CD4-positive, alpha-beta T cell treated with Interleukin-10 for 1 hour (primary cell): ENCODE measurements at regions not wholly inside any gene's neighbourhood (a gene's known extent, or its start where the extent isn't known, plus 50 kb on each side); places are given as distances from the start of the nearest gene placed in this dataset.
"Not testable (repeated sequence)": the region's sequence is repeated elsewhere in the genome, so short reads cannot be mapped to it uniquely, and the experiment has no call there.

Experiments used
- DNase-seq: peaks from one replicate; pipeline ENCODE4 v3.0.0-alpha.2; 2020

- DNase-seq = no peak
Observed at GRCh38 chr6:165001502-165002157, 307.8 kb downstream of the C6orf118 start.

GRCh38 chr6:164998297-164998696 lies 311.1 kb downstream of the C6orf118 start:
- no peak for DNase-seq

- DNase-seq = no peak
Observed at GRCh38 chr6:164996838-164997237, 312.6 kb downstream of the C6orf118 start.

DNA sequence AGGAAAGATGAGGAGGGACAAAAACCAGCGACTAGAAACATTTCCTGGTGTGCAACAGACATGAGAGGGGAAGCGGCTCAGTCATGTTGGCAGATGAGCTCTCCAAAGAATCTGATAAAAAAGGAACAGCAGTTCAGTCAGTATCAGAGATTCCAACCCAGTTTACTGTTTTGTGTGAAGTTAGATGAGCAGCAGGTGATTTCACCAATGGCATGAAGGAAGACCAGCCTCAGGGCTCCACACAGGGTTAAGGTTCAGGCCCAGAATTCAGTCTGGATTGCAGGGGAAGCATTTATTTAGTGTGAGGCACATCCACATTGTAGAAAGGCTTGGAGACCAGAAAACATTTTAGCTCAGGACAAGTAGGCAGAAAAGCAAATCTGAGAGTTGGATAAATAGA lies 317.8 kb downstream of the C6orf118 start:
- DNase-seq = no peak

DNA sequence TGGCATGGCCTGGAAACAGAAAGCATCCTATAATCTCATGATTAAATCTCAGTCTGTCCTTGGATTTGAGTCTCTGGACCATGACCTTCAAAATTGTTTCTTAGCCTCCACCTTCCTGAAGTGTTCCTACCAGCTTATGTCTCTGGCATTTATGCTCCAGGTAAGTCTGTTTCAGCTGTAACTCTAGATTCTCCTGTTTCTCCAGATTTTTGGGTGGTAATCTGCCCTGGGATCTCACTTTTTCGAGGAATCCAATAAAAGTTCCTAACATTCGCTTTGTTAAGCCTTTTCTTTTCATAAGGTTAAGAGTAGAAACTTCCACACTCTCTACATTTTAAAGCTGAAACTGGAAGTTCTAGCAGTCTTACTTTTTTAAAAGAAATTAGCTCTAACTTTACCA lies 318.5 kb downstream of the C6orf118 start:
- no peak for DNase-seq

GRCh38 chr6:164982389-164982788 lies 327.0 kb downstream of the C6orf118 start:
- DNase-seq = no peak

DNA sequence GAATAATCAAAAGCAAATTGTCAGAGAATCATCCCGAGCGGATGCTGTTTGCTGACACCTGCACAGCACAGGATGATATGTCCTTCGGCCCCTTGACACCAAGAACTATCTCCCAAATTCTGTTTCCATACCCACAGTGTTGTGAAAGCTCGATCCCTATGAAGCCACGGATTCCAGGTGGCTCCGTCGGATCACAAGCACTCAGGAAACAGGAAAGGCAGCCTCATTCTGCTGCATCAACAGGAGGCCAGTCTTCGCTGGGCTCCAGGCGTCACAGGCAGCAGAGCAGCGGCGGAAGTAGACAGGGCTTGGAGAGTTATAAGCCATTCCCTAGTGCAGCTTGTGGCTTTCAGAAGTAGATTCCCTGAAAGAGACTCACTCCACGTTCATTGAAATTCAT lies 342.3 kb downstream of the C6orf118 start:
- no peak for DNase-seq

- DNase-seq = no peak
Observed at GRCh38 chr6:164962805-164963204, 346.6 kb downstream of the C6orf118 start.

DNA sequence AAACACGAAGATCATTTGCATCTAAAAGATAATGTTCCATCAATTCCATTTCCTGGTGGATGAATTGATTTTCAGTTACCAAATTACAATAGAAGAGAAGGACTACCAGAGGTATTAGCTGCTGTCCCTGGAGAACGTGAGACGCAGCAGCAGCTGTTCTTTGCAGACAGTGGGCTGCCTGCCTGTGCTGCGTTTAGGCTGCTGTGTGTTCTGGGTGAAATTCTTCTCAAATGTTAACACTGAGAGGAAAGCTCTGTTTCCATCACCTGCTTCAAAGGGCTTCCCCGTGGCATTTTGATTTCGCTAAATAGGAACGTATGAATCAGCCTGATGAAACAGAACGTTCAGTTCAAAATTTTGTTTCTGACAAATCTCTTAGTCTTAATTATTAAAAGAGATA lies 362.2 kb downstream of the C6orf118 start:
- no peak for DNase-seq

- no peak for DNase-seq
Observed at GRCh38 chr6:164942271-164942670, 367.1 kb downstream of the C6orf118 start.

GRCh38 chr6:164933238-164933794 lies 376.1 kb downstream of the C6orf118 start:
- DNase-seq = not testable (repeated sequence)

- no peak for DNase-seq
Observed at GRCh38 chr6:164929408-164929977, 379.9 kb downstream of the C6orf118 start.

- DNase-seq = no peak
Observed at GRCh38 chr6:164928728-164929407, 380.5 kb downstream of the C6orf118 start.

DNA sequence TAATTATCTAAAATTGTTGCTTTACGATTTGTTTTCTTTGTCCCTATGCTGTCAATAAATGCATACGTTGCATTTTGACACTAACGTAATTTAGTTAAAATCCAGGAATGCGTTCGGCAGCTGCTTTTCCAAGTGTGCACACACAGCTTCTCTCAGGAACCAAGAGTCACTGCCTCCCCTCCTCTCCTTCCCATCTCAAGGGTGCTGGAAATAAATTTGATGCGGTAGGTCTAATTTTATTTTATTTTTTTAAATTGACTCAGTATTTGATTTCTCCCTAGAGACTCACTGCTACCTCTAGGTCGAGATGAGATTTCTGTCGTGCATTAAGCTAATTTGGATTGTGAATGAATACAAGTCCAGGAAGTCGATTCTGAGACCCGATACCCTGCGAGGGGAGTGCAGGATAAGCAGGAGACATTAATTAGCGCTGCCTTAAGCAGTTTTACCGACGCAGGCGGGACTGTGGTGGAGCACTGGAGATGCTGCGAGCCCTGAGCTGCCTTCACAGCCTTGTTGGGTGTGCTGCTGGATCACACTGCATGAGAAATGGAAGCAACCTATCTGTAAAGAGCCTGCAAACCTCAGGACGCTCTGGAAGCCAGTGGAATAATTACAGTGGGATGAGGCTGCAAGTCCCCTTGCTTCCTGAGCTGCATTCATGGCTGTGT lies 381.2 kb downstream of the C6orf118 start:
- no peak for DNase-seq

DNA sequence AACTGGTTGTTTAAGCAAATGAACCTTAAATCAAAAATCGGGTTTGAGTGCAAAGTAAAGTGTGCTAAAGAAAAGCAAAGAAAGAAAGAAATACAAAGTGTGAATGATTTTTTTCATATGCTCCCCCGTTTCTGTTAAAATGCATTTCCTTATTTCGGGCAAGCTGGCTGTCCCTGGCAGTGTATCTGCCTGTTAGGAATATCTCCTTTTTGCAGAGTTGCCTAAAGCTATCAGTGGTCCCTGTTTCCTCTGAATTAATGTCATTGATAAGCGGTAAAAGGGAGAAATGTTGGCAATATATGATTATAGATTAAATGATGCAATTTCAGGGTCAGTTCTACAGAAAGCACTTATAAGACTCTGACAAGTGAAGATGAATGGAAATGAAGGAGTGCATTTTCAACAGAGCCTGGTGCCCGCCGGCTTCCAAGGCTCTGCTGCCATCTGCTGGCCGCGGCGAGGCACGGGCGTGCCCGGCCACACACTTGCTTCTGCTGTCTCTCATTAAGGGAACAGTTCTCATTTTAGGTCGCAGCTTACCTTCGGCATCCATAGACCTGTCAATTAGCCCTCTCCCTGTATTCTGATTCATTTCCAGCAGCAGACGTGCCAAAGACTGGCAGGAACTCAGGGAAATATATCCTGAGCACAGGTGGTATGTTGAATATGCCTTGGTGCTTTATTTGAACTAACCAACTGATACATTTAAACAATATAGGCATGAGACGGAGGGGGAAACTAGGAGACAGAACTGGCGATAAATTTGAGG lies 381.9 kb downstream of the C6orf118 start:
- DNase-seq = peak; percentile 45

DNA sequence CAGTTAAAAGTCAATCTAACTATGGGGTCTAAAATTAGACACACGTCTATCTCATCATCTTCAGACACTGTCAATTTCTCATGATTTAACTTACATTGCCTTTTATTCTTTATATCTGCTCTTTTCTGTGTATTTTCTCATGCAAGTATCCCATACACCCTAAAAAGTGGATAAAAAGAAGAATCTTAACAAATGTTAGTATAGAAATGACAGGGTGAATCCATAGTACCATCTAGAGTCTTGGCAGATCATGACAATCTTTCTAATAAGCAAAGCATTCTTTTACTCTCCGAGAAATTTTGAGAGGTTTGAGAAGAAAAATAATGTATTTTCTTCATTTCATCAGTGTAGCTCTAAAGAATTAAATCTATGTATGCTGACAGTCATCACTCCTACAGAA lies 382.7 kb downstream of the C6orf118 start:
- DNase-seq = no peak

- no peak for DNase-seq
Observed at GRCh38 chr6:164925681-164926530, 383.5 kb downstream of the C6orf118 start.

GRCh38 chr6:164924674-164925073 lies 384.7 kb downstream of the C6orf118 start:
- no peak for DNase-seq

GRCh38 chr6:164917211-164917610 lies 392.2 kb downstream of the C6orf118 start:
- no peak for DNase-seq

GRCh38 chr6:164916087-164916486 lies 393.3 kb downstream of the C6orf118 start:
- DNase-seq = no peak

DNA sequence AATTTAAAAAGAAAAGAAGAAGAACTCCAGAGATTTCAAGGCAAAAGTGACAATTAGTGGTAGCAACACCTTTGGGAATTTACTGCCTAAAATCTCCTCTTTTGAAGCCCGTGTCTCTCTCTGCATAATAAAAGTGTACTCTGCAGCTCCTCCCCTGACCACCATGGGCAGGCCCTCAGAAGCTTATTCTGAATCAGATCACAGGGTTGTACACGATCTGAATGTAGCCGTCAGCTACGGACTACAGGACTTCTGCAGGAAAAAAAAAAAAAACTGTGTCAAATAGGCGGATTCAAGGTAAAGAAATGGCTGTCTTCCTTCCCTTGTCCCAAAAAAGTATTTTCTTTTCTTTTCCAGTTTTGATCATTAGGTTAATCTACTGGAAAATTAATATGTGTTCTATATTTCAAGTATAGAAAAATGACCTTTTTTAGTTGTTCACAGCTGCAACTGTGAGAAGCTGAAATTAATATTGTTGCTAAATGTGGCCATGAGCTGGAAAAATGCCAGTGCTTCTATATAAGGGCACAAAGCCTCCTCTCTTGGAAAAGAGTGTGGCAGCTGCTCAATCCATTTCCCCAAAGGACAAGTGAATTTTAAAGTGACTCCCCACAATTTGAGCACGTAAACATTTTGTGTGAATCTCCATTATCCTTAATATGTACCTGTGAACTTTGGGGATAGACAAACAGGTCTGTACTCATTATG lies 397.4 kb downstream of the C6orf118 start:
- no peak for DNase-seq
